ENCODE measurements at regions not wholly inside any gene's neighbourhood (a gene's known extent, or its start where the extent isn't known, plus 50 kb on each side); places are given as distances from the start of the nearest gene placed in this dataset.

GRCh38 chr13:106762708-106763107 lies 194.8 kb upstream of the ARGLU1 start:
- H3F3A ChIP-seq (ENCODE audit: low read depth) = no peaks in the 10 kb centered on the region
- no peaks in the 10 kb centered on the region for H3K36me3 ChIP-seq (ENCODE audit: insufficient read depth, low read length)
- H3K79me2 ChIP-seq (ENCODE audit: insufficient read depth, low read length) = no peaks in the 10 kb centered on the region
- no peaks in the 10 kb centered on the region for H4K20me1 ChIP-seq (ENCODE audit: insufficient read depth, low read length, poor library complexity, severe bottlenecking)
- no peak overlapping the region for H3K9ac ChIP-seq (ENCODE audit: low read depth, low read length, poor library complexity, severe bottlenecking)
- no peak for TF ChIP-seq EZH2phosphoT487 (IDR thresholded peaks at IDR 0.05; ENCODE audit: borderline replicate concordance)
- TF ChIP-seq, protein P1, sequence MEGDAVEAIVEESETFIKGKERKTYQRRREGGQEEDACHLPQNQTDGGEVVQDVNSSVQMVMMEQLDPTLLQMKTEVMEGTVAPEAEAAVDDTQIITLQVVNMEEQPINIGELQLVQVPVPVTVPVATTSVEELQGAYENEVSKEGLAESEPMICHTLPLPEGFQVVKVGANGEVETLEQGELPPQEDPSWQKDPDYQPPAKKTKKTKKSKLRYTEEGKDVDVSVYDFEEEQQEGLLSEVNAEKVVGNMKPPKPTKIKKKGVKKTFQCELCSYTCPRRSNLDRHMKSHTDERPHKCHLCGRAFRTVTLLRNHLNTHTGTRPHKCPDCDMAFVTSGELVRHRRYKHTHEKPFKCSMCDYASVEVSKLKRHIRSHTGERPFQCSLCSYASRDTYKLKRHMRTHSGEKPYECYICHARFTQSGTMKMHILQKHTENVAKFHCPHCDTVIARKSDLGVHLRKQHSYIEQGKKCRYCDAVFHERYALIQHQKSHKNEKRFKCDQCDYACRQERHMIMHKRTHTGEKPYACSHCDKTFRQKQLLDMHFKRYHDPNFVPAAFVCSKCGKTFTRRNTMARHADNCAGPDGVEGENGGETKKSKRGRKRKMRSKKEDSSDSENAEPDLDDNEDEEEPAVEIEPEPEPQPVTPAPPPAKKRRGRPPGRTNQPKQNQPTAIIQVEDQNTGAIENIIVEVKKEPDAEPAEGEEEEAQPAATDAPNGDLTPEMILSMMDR (conservative IDR thresholded peaks at IDR 0.05; ENCODE audit: low read length) = no peak
- H3K4me3 ChIP-seq (ENCODE audit: low read length, poor library complexity, severe bottlenecking) = no peak overlapping the region
- H3K9me2 ChIP-seq (replicated peaks; ENCODE audit: low read depth, low read length) = no peaks in the 10 kb centered on the region
- no peaks in the 10 kb centered on the region for H3K27me3 ChIP-seq (ENCODE audit: insufficient read depth, low read length, poor library complexity, severe bottlenecking)
- peaks cover 3% of the 10 kb centered on the region; the same call in 1 of the 2 replicates for H3K9me3 ChIP-seq (ENCODE audit: insufficient read depth, low read depth, low read length)
- no peaks in the 10 kb centered on the region for H3K4me1 ChIP-seq (ENCODE audit: insufficient read depth, low read length, poor library complexity, severe bottlenecking)
- no peak overlapping the region for H3K4me2 ChIP-seq (ENCODE audit: low read depth, low read length, poor library complexity, severe bottlenecking)
- no peak overlapping the region for H2AFZ ChIP-seq (ENCODE audit: low read length)

DNA sequence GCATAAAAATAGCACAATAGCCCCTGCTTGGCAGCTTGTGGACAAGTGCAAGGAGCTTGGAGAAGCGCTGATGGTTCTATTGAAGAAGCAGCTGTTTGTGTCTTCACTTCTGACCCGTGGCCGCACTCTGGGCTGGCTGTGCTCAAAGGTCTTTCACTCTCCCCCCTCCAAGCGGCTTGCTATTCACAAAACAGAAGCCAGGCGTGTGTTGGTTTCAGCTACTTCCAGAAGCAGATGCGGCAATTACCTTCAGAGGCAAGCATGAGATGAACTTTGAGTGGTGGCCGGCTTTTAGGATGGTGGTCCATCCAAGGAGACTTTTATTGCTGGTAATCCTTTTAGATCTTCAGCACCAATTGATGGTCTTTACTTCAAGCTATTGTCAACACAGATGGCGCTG lies 188.5 kb upstream of the ARGLU1 start:
- H4K20me1 ChIP-seq (ENCODE audit: insufficient read depth, low read length, poor library complexity, severe bottlenecking) = no peaks in the 10 kb centered on the region
- H3K4me3 ChIP-seq (ENCODE audit: low read length, poor library complexity, severe bottlenecking) = no peak overlapping the region
- H2AFZ ChIP-seq (ENCODE audit: low read length) = no peak overlapping the region
- H3K36me3 ChIP-seq (ENCODE audit: insufficient read depth, low read length) = no peaks in the 10 kb centered on the region
- H3K27me3 ChIP-seq (ENCODE audit: insufficient read depth, low read length, poor library complexity, severe bottlenecking) = no peaks in the 10 kb centered on the region
- H3K9me3 ChIP-seq (ENCODE audit: insufficient read depth, low read depth, low read length) = no peaks in the 10 kb centered on the region; the same call in 1 of the 2 replicates
- no peaks in the 10 kb centered on the region for H3K79me2 ChIP-seq (ENCODE audit: insufficient read depth, low read length)
- no peaks in the 10 kb centered on the region for H3K4me1 ChIP-seq (ENCODE audit: insufficient read depth, low read length, poor library complexity, severe bottlenecking)
- no peak overlapping the region for H3K4me2 ChIP-seq (ENCODE audit: low read depth, low read length, poor library complexity, severe bottlenecking)
- H3K9ac ChIP-seq (ENCODE audit: low read depth, low read length, poor library complexity, severe bottlenecking) = no peak overlapping the region
- TF ChIP-seq, protein P1 (conservative IDR thresholded peaks at IDR 0.05; ENCODE audit: low read length) = no peak
- TF ChIP-seq EZH2phosphoT487 (IDR thresholded peaks at IDR 0.05; ENCODE audit: borderline replicate concordance) = no peak
- H3F3A ChIP-seq (ENCODE audit: low read depth) = no peaks in the 10 kb centered on the region
- H3K9me2 ChIP-seq (replicated peaks; ENCODE audit: low read depth, low read length) = no peaks in the 10 kb centered on the region

DNA sequence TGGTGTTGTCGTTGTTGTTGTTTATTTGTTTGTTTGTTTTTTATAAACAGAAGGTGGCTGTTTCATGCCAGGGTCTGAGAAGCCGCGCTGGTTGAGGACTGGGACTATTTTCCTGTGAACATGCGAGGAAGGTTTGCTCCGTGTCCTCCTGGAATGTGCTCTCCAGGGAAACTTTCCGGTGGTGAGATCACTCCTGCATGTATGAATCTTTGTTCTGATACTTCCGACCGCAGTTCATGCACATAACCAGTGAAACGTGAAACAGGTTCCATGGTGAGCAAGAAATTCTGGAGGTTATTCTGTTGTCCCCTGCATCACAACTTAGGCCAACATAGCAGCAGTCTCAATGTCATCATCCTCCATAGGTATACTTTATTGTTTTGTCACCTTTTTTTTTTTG lies 187.6 kb upstream of the ARGLU1 start:
- Histone ChIP-seq H3K36me3 (ENCODE audit: insufficient read depth, low read length) (no peaks in the 10 kb centered on the region), H3K4me3 (ENCODE audit: low read length, poor library complexity, severe bottlenecking) (no peak overlapping the region), H4K20me1 (ENCODE audit: insufficient read depth, low read length, poor library complexity, severe bottlenecking) (no peaks in the 10 kb centered on the region), H3K4me2 (ENCODE audit: low read depth, low read length, poor library complexity, severe bottlenecking) (no peak overlapping the region), H3F3A (ENCODE audit: low read depth) (no peaks in the 10 kb centered on the region), H3K27me3 (ENCODE audit: insufficient read depth, low read length, poor library complexity, severe bottlenecking) (no peaks in the 10 kb centered on the region), H3K79me2 (ENCODE audit: insufficient read depth, low read length) (no peaks in the 10 kb centered on the region), H3K4me1 (ENCODE audit: insufficient read depth, low read length, poor library complexity, severe bottlenecking) (no peaks in the 10 kb centered on the region), H2AFZ (ENCODE audit: low read length) (no peak overlapping the region), H3K9me2 (replicated peaks; ENCODE audit: low read depth, low read length) (no peaks in the 10 kb centered on the region), H3K9ac (ENCODE audit: low read depth, low read length, poor library complexity, severe bottlenecking) (no peak overlapping the region), H3K9me3 (ENCODE audit: insufficient read depth, low read depth, low read length) (no peaks in the 10 kb centered on the region; the same call in 1 of the 2 replicates)
- TF ChIP-seq, protein P1 (conservative IDR thresholded peaks at IDR 0.05; ENCODE audit: low read length) = no peak
- no peak for TF ChIP-seq EZH2phosphoT487 (IDR thresholded peaks at IDR 0.05; ENCODE audit: borderline replicate concordance)
